Kidney epithelial cell (primary cell): ENCODE measurements at regions not wholly inside any gene's neighbourhood (a gene's known extent, or its start where the extent isn't known, plus 50 kb on each side); places are given as distances from the start of the nearest gene placed in this dataset.

Source experiments
- DNase-seq: peaks from one replicate; pipeline ENCODE4 v3.0.0-alpha.2; 2010; ENCODE audit warnings: low read depth
- H3K27me3 ChIP-seq: 2 replicates; pipeline ENCODE4 v1.6.0; 2011; ENCODE audit warnings: low read length; ENCODE audit not compliant: control insufficient read depth, insufficient read depth
- H3K36me3 ChIP-seq: 2 replicates; pipeline ENCODE4 v1.5.1; 2011; ENCODE audit warnings: low read length; ENCODE audit not compliant: control insufficient read depth, insufficient read depth
- H3K4me3 ChIP-seq: 2 replicates; pipeline ENCODE4 v1.5.1; 2011; ENCODE audit warnings: low read depth, mild to moderate bottlenecking, control low read depth, low read length
- TF ChIP-seq, protein P1 (sequence below): IDR thresholded peaks from 2 replicates; pipeline ENCODE4 v1.5.1; 2011; ENCODE audit warnings: mild to moderate bottlenecking, moderate library complexity, low read length, control low read depth, inconsistent platforms; ENCODE audit not compliant: insufficient read depth, poor library complexity, severe bottlenecking

DNA sequence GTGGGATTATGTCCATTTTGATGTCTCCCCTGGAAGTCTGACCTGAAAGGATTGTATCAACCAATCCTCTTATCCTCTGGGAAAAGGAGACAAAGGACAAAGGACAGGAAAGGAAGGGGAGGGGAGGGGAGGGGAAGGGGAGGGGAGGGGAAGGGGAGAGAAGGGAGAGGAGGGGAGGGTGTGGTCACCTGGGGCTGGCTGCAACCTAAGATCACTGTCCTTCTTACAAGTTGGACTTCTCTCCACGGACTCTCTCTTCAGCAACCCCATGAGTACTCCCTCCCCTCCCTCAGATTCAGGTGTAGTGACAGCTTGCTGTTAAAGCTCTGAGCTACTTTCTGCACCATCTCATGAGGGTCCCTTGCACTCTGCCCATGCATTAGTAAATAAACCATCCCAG, 58.9 kb upstream of the KLHL31 start:
- no peak for DNase-seq
- Histone ChIP-seq H3K27me3 (no peaks in the 10 kb centered on the region), H3K36me3 (no peaks in the 10 kb centered on the region), H3K4me3 (no peak overlapping the region)
- TF ChIP-seq, protein P1, sequence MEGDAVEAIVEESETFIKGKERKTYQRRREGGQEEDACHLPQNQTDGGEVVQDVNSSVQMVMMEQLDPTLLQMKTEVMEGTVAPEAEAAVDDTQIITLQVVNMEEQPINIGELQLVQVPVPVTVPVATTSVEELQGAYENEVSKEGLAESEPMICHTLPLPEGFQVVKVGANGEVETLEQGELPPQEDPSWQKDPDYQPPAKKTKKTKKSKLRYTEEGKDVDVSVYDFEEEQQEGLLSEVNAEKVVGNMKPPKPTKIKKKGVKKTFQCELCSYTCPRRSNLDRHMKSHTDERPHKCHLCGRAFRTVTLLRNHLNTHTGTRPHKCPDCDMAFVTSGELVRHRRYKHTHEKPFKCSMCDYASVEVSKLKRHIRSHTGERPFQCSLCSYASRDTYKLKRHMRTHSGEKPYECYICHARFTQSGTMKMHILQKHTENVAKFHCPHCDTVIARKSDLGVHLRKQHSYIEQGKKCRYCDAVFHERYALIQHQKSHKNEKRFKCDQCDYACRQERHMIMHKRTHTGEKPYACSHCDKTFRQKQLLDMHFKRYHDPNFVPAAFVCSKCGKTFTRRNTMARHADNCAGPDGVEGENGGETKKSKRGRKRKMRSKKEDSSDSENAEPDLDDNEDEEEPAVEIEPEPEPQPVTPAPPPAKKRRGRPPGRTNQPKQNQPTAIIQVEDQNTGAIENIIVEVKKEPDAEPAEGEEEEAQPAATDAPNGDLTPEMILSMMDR: no peak

DNA sequence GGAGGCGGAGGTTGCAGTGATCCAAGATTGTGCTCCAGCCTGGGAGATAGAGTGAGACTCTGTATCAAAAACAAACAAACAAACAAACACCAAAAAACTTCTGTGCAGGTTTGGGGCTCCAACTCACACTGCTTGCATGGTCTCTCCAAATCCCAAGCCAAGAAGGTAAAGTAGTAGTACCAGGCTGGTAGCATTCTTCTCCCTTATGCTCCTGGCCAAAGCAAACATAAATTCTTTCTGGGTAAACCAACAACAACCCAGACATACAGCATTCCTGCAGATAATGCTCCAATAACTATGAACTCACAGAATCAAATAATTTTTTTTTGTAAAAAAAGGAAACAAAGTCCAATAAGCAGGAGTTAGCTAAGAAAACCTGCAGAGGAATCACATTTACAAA, 57.8 kb upstream of the KLHL31 start:
- DNase-seq: no peak
- no peaks in the 10 kb centered on the region for H3K27me3 ChIP-seq
- TF ChIP-seq, protein P1: no peak
- H3K4me3 ChIP-seq: no peak overlapping the region
- H3K36me3 ChIP-seq: no peaks in the 10 kb centered on the region

DNA sequence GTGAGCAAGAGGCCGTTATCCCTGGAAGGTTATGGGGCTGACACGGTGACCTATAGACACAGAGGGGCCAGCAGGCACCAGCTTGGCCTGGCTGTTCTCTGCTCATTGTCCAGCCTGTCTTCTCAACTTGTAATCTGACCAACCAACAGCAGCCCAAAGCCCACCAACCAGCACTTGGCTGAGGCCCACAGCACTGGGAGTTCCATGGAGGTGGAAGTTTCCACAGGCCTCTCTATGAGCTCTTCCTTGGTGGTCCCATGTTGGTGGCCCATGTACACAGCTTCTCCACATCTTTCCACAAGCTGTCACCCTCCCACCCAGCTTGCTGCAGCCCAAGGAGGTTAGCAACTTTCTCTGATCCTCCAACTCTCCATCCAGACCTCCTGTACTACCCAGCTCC, 56.2 kb upstream of the KLHL31 start:
- DNase-seq: no peak
- Histone ChIP-seq H3K36me3 (no peaks in the 10 kb centered on the region), H3K27me3 (no peaks in the 10 kb centered on the region), H3K4me3 (no peak overlapping the region)
- TF ChIP-seq, protein P1: no peak

DNA sequence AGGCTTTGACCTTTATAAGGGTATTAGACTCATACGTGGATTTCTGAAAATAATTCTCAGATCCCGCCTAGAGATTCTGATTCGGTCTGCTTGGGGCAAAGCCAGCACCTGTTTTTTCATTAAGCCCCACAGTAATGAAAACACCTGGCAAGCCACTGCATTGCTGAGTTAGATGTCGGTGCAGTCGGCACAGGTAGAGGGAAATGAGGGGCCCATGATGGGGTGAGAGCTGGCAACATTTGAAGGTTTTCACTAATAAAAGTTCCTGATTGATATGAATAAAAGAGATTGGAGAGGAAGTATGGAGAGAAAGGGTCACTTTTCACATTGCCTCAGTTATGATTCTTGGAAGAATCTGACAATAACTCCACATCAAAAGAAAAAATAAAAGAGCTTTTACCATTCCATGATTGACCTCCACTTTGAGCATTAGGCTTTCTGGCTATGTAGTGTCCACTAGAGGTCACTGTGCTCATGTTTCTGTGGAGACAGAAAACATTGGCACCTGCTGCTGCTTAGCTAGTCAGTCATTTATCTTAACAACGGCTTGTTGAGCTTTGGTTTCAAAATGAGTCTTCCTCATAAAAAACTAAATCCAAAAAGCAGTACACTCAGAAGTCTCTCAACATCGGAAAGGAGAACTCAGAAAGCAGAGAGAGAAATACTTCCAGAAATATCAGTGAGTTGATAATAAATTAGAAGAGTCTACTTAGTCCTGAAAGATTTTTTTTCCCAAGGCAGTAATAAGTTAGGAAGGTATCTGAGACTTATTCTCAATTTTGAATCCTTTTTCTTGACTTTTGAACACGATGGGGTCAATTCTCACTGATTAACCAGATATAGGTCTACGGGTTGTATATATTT, 53.3 kb upstream of the KLHL31 start:
- TF ChIP-seq, protein P1: peak; percentile 91
- no peaks in the 10 kb centered on the region for H3K27me3 ChIP-seq
- peak; percentile 53 for DNase-seq
- H3K4me3 ChIP-seq: no peak overlapping the region
- H3K36me3 ChIP-seq: no peaks in the 10 kb centered on the region

DNA sequence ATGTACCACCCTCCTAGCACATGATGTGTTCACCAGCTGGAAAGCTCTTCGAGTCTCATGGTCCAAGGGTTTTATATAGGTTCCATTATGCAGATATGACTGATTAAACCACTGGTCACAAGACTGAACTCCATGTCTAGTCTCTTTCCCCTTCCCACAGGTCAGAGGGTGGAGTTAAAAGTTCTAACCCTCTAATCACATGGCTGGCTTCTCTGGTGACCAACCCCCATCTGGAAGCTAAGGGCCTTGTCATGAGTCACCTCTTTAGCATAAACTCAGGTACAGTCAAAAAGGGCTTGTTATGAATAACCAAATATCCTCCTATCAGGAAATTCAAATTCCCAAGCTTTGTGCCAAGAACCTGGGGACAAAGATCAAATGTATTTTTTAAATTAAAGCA, 52.0 kb upstream of the KLHL31 start:
- DNase-seq: no peak
- no peaks in the 10 kb centered on the region for H3K27me3 ChIP-seq

More for the DNA sequence above, 52.0 kb upstream of the KLHL31 start:
- Histone ChIP-seq H3K4me3 (no peak overlapping the region), H3K36me3 (no peaks in the 10 kb centered on the region)
- TF ChIP-seq, protein P1: no peak
